ENCODE measurements at regions not wholly inside any gene's neighbourhood (a gene's known extent, or its start where the extent isn't known, plus 50 kb on each side); places are given as distances from the start of the nearest gene placed in this dataset.

- H3K4me3 ChIP-seq (ENCODE audit: insufficient read depth, low read depth, low read length): no peak overlapping the region
- WGBS, 2 experiments: 89 to 92% methylated on average over 10 of the region's 10 CpGs
Measured at GRCh38 chr19:34825212-34825611, 52.2 kb upstream of the ZNF599 start.

GRCh38 chr19:34824686-34825085, 51.7 kb upstream of the ZNF599 start:
- H3K27ac ChIP-seq (ENCODE audit: insufficient read depth, low read depth, low read length, poor library complexity, severe bottlenecking): no peak overlapping the region
- 96 to 97% methylated on average over 3 of the region's 4 CpGs for WGBS, 2 experiments
- no peak overlapping the region for H3K4me3 ChIP-seq (ENCODE audit: insufficient read depth, low read depth, low read length)
- H3K9me3 ChIP-seq (ENCODE audit: control insufficient read depth, low read length): no peaks in the 10 kb centered on the region
- H3K4me1 ChIP-seq (ENCODE audit: control insufficient read depth, insufficient read depth, low read length): no peaks in the 10 kb centered on the region
- no peaks in the 10 kb centered on the region for H3K27me3 ChIP-seq (ENCODE audit: control insufficient read depth, insufficient read depth, low read length, poor library complexity, severe bottlenecking)
- H3K36me3 ChIP-seq (ENCODE audit: control insufficient read depth, insufficient read depth, low read length): no peaks in the 10 kb centered on the region

More at GRCh38 chr19:34825212-34825611, 52.2 kb upstream of the ZNF599 start:
- Histone ChIP-seq H3K9me3 (ENCODE audit: control insufficient read depth, low read length) (no peaks in the 10 kb centered on the region), H3K36me3 (ENCODE audit: control insufficient read depth, insufficient read depth, low read length) (no peaks in the 10 kb centered on the region), H3K27ac (ENCODE audit: insufficient read depth, low read depth, low read length, poor library complexity, severe bottlenecking) (no peak overlapping the region), H3K4me1 (ENCODE audit: control insufficient read depth, insufficient read depth, low read length) (no peaks in the 10 kb centered on the region), H3K27me3 (ENCODE audit: control insufficient read depth, insufficient read depth, low read length, poor library complexity, severe bottlenecking) (no peaks in the 10 kb centered on the region)
